ENCODE measurements at regions not wholly inside any gene's neighbourhood (a gene's known extent, or its start where the extent isn't known, plus 50 kb on each side); places are given as distances from the start of the nearest gene placed in this dataset.

- Mint-ChIP-seq H3K27me3 (ENCODE audit: insufficient read depth, unreplicated experiment) (no peaks in the 10 kb centered on the region), H3K36me3 (ENCODE audit: insufficient read depth, unreplicated experiment) (no peaks in the 10 kb centered on the region), H3K9me3 (ENCODE audit: unreplicated experiment) (peaks cover 13% of the 10 kb centered on the region), H3K4me1 (ENCODE audit: low read depth, unreplicated experiment) (no peaks in the 10 kb centered on the region), H3K4me3 (ENCODE audit: unreplicated experiment) (no peak overlapping the region), H3K27ac (ENCODE audit: unreplicated experiment) (no peak overlapping the region)
- no peak for DNase-seq
- Histone ChIP-seq H3K36me3 (ENCODE audit: control insufficient read depth, insufficient read depth, low read length) (no peaks in the 10 kb centered on the region), H3K9me3 (no peaks in the 10 kb centered on the region), H3K4me3 (ENCODE audit: low read depth, low read length) (no peak overlapping the region), H3K27me3 (replicated peaks; ENCODE audit: control insufficient read depth, insufficient read depth, low read length) (no peaks in the 10 kb centered on the region), H3K4me1 (no peaks in the 10 kb centered on the region)
- no TSS peak for BruUV-seq (replicated peaks)
- ChIA-PET POLR2A (no interaction called here), CTCF (no interaction called here)
- TF ChIP-seq CTCF (IDR thresholded peaks at IDR 0.05; ENCODE audit: insufficient read depth in 1 of 2, low read depth in 1 of 2, low read length in 1 of 2, severe bottlenecking in 1 of 2, unreplicated experiment in 1 of 2) = no peak
- intact Hi-C loops (cut with micrococcal nuclease; ENCODE audit: unreplicated experiment) = no loop called here
Measured at GRCh38 chr6:126747728-126748540, 370.5 kb upstream of the RSPO3 start.

GRCh38 chr6:126753606-126754005, 364.9 kb upstream of the RSPO3 start:
- no peak for TF ChIP-seq CTCF (IDR thresholded peaks at IDR 0.05; ENCODE audit: insufficient read depth in 1 of 2, low read depth in 1 of 2, low read length in 1 of 2, severe bottlenecking in 1 of 2, unreplicated experiment in 1 of 2)
- POLR2A ChIA-PET = no interaction called here
- intact Hi-C loops (cut with micrococcal nuclease; ENCODE audit: unreplicated experiment) = no loop called here
- Mint-ChIP-seq H3K4me3 (ENCODE audit: unreplicated experiment) (no peak overlapping the region), H3K36me3 (ENCODE audit: insufficient read depth, unreplicated experiment) (no peaks in the 10 kb centered on the region), H3K27me3 (ENCODE audit: insufficient read depth, unreplicated experiment) (no peaks in the 10 kb centered on the region), H3K4me1 (ENCODE audit: low read depth, unreplicated experiment) (no peaks in the 10 kb centered on the region), H3K27ac (ENCODE audit: unreplicated experiment) (no peak overlapping the region), H3K9me3 (ENCODE audit: unreplicated experiment) (peaks cover 25% of the 10 kb centered on the region)
- no peaks in the 10 kb centered on the region for H3K4me1 ChIP-seq
- H3K9me3 ChIP-seq = no peaks in the 10 kb centered on the region
- no TSS peak for BruUV-seq (replicated peaks)
- H3K27me3 ChIP-seq (replicated peaks; ENCODE audit: control insufficient read depth, insufficient read depth, low read length) = no peaks in the 10 kb centered on the region
- no peaks in the 10 kb centered on the region for H3K36me3 ChIP-seq (ENCODE audit: control insufficient read depth, insufficient read depth, low read length)
- no peak for DNase-seq
- CTCF ChIA-PET = no interaction called here
- no peak overlapping the region for H3K4me3 ChIP-seq (ENCODE audit: low read depth, low read length)

- no peaks in the 10 kb centered on the region for H3K4me1 Mint-ChIP-seq (ENCODE audit: low read depth, unreplicated experiment)
- no peak for DNase-seq
- Histone ChIP-seq H3K27me3 (replicated peaks; ENCODE audit: control insufficient read depth, insufficient read depth, low read length) (no peaks in the 10 kb centered on the region), H3K4me3 (ENCODE audit: low read depth, low read length) (no peak overlapping the region), H3K9me3 (no peaks in the 10 kb centered on the region), H3K36me3 (ENCODE audit: control insufficient read depth, insufficient read depth, low read length) (no peaks in the 10 kb centered on the region), H3K4me1 (no peaks in the 10 kb centered on the region)
- intact Hi-C loops (cut with micrococcal nuclease; ENCODE audit: unreplicated experiment) = no loop called here
- no TSS peak for BruUV-seq (replicated peaks)
- H3K27ac Mint-ChIP-seq (ENCODE audit: unreplicated experiment) = no peak overlapping the region
- peaks cover 10% of the 10 kb centered on the region for H3K9me3 Mint-ChIP-seq (ENCODE audit: unreplicated experiment)
- CTCF ChIA-PET = no interaction called here
- H3K4me3 Mint-ChIP-seq (ENCODE audit: unreplicated experiment) = no peak overlapping the region
- H3K27me3 Mint-ChIP-seq (ENCODE audit: insufficient read depth, unreplicated experiment) = no peaks in the 10 kb centered on the region
- no peak for TF ChIP-seq CTCF (IDR thresholded peaks at IDR 0.05; ENCODE audit: insufficient read depth in 1 of 2, low read depth in 1 of 2, low read length in 1 of 2, severe bottlenecking in 1 of 2, unreplicated experiment in 1 of 2)
- POLR2A ChIA-PET = no interaction called here
- no peaks in the 10 kb centered on the region for H3K36me3 Mint-ChIP-seq (ENCODE audit: insufficient read depth, unreplicated experiment)
Measured at GRCh38 chr6:126761854-126762253, 356.6 kb upstream of the RSPO3 start.

All from Caco-2 (cell line).